ENCODE measurements at regions not wholly inside any gene's neighbourhood (a gene's known extent, or its start where the extent isn't known, plus 50 kb on each side); places are given as distances from the start of the nearest gene placed in this dataset.

DNA sequence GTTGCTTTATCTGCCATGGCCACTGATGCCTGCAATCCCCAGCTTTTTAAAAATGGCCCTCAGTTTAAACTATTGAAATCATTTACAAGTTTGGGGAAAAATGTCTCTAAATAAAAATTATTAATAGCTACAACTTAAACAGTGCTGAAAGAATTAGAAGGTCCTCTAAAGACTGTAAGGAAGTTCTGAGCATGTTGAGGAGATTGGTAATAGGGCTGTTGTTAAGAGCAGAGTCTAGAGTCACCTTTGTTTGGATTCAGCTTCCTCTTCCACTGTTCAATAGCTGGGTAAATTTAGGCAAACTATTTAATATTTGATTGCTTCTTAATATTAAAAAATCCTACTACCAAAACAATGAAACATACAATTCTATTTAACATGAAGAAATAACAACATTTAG lies 1127.1 kb upstream of the DDX18 start:
- no peaks in the 10 kb centered on the region for H3K36me3 ChIP-seq (ENCODE audit: control insufficient read depth in 1 of 2, insufficient read depth in 2 of 2, low read length in 2 of 2)
- TF ChIP-seq, protein P1, sequence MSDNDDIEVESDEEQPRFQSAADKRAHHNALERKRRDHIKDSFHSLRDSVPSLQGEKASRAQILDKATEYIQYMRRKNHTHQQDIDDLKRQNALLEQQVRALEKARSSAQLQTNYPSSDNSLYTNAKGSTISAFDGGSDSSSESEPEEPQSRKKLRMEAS (IDR thresholded peaks at IDR 0.05), result no peak
- TF ChIP-seq TCF7L2 (IDR thresholded peaks at IDR 0.05; ENCODE audit: borderline replicate concordance, extremely low read depth, insufficient read depth, insufficient read length), result no peak
- no peak for TF ChIP-seq FOSL1 (IDR thresholded peaks at IDR 0.05; ENCODE audit: low read depth)
- no peak for TF ChIP-seq ELF1 (IDR thresholded peaks at IDR 0.05; ENCODE audit: borderline replicate concordance, low read depth)
- no peak for TF ChIP-seq POLR2A (IDR thresholded peaks at IDR 0.05; ENCODE audit: borderline replicate concordance, extremely low read depth, insufficient read depth, insufficient read length)
- no peak for TF ChIP-seq EZH2phosphoT487 (IDR thresholded peaks at IDR 0.05; ENCODE audit: borderline replicate concordance)
- TF ChIP-seq, protein P2, sequence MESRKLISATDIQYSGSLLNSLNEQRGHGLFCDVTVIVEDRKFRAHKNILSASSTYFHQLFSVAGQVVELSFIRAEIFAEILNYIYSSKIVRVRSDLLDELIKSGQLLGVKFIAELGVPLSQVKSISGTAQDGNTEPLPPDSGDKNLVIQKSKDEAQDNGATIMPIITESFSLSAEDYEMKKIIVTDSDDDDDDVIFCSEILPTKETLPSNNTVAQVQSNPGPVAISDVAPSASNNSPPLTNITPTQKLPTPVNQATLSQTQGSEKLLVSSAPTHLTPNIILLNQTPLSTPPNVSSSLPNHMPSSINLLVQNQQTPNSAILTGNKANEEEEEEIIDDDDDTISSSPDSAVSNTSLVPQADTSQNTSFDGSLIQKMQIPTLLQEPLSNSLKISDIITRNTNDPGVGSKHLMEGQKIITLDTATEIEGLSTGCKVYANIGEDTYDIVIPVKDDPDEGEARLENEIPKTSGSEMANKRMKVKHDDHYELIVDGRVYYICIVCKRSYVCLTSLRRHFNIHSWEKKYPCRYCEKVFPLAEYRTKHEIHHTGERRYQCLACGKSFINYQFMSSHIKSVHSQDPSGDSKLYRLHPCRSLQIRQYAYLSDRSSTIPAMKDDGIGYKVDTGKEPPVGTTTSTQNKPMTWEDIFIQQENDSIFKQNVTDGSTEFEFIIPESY (IDR thresholded peaks at IDR 0.05; ENCODE audit: extremely low read depth, insufficient replicate concordance, low read length), result no peak
- TF ChIP-seq EGR1 (IDR thresholded peaks at IDR 0.05; ENCODE audit: low read depth), result no peak
- no peak for TF ChIP-seq ZFX (IDR thresholded peaks at IDR 0.05)
- TF ChIP-seq REST (IDR thresholded peaks at IDR 0.05; ENCODE audit: low read depth), result no peak
- POLR2A ChIA-PET, result no interaction called here

More for the DNA sequence above, 1127.1 kb upstream of the DDX18 start:
- ATAC-seq, result no peak
- Histone ChIP-seq H3K9ac (ENCODE audit: low read length) (no peak overlapping the region), H3K9me2 (ENCODE audit: insufficient read depth) (no peaks in the 10 kb centered on the region), H3K27me3 (ENCODE audit: insufficient read depth, low read length) (no peaks in the 10 kb centered on the region), H3K9me3 (ENCODE audit: control insufficient read depth in 1 of 2, insufficient read depth in 1 of 2, low read depth in 1 of 2, low read length in 2 of 2) (peaks cover 11 to 21% of the 10 kb centered on the region in 2 experiments; a peak in 2 of 4 replicates), H3K79me2 (ENCODE audit: insufficient read depth, low read length) (no peaks in the 10 kb centered on the region), H3K4me2 (ENCODE audit: low read length) (no peak overlapping the region), H4K20me1 (ENCODE audit: insufficient read depth) (no peaks in the 10 kb centered on the region), H3K4me3 (replicated peaks in 1 of 2; ENCODE audit: low read depth in 1 of 2, low read length in 2 of 2) (no peak overlapping the region), H2AFZ (ENCODE audit: low read depth, low read length, poor library complexity, severe bottlenecking) (no peak overlapping the region), H3K27ac (ENCODE audit: low read depth, low read length) (no peak overlapping the region), H3K4me1 (ENCODE audit: control insufficient read depth in 1 of 2, insufficient read depth in 2 of 2, low read length in 2 of 2) (no peaks in the 10 kb centered on the region)
- CTCF ChIA-PET, result no interaction called here
- no peak for DNase-seq (ENCODE audit: low read depth, low spot score)
- RAD21 ChIA-PET (ENCODE audit: low non-redundant PET in 1 of 2, low total read pairs in 2 of 2, uncharacterized antibody in 2 of 2, unreplicated experiment in 2 of 2), result no interaction called here
- intact Hi-C loops (cut with micrococcal nuclease), result no loop called here
- no TSS peak for BruUV-seq (replicated peaks)
